Loucy (cell line): ENCODE measurements at regions not wholly inside any gene's neighbourhood (a gene's known extent, or its start where the extent isn't known, plus 50 kb on each side); places are given as distances from the start of the nearest gene placed in this dataset.

Experiments used
- CTCF ChIP-seq: fragments of 200-600 bp; sonication (generic); conservative IDR thresholded peaks from 2 replicates; pipeline ENCODE4 v1.5.1; 2014; ENCODE audit warnings: mild to moderate bottlenecking, antibody characterized with exemption, low read length
- EZH2phosphoT487 ChIP-seq: fragments of 200-600 bp; IDR thresholded peaks from 2 replicates; pipeline ENCODE4 v1.6.1; 2018; ENCODE audit warnings: antibody characterized with exemption, mild to moderate bottlenecking, moderate library complexity, borderline replicate concordance

- no peak for TF ChIP-seq CTCF
- no peak for TF ChIP-seq EZH2phosphoT487
Measured at GRCh38 chr9:126056312-126057021, 270.2 kb upstream of the MVB12B start.
